Keratinocyte (primary cell): ENCODE measurements at regions not wholly inside any gene's neighbourhood (a gene's known extent, or its start where the extent isn't known, plus 50 kb on each side); places are given as distances from the start of the nearest gene placed in this dataset.

Experiments used
- DNase-seq: peaks from one replicate; pipeline ENCODE4 v3.0.0-alpha.2; 2011; ENCODE audit warnings: low read depth, missing footprints, low spot score
- FAIRE-seq: peaks from 2 replicates; lab custom pipeline; 2011; peaks lifted over from hg19 to GRCh38; lab: Jason Lieb, UNC
- H2AFZ ChIP-seq: 2 replicates; pipeline ENCODE4 v1.6.0; 2012; ENCODE audit warnings: low read length, control low read depth, inconsistent platforms; ENCODE audit not compliant: control insufficient read depth
- H3K27ac ChIP-seq: 2 replicates; pipeline ENCODE4 v1.5.1; 2011; ENCODE audit warnings: low read length; ENCODE audit not compliant: control insufficient read depth, insufficient read depth
- H3K27me3 ChIP-seq: 3 replicates; pipeline ENCODE4 v1.6.0; 2011; ENCODE audit warnings: low read length; ENCODE audit not compliant: control insufficient read depth, insufficient read depth; ENCODE audit errors: extremely low read depth
- H3K36me3 ChIP-seq, 2 experiments: 2 replicates in 1 of 2; 3 replicates in 1 of 2; pipeline ENCODE4 v1.5.1; 2011; ENCODE audit warnings: low read length in 2 of 2, mild to moderate bottlenecking in 1 of 2; ENCODE audit not compliant: control insufficient read depth in 2 of 2, insufficient read depth in 2 of 2; ENCODE audit errors: extremely low read depth in 1 of 2
- H3K4me1 ChIP-seq: 3 replicates; pipeline ENCODE4 v1.5.1; 2011; ENCODE audit warnings: low read length; ENCODE audit not compliant: control insufficient read depth, insufficient read depth; ENCODE audit errors: extremely low read depth
- H3K4me2 ChIP-seq: 3 replicates; pipeline ENCODE4 v1.6.0; 2011; ENCODE audit warnings: low read depth, low read length; ENCODE audit not compliant: control insufficient read depth, insufficient read depth; ENCODE audit errors: extremely low read depth
- H3K4me3 ChIP-seq, 3 experiments: fragments of 200-600 bp in 1 of 3; sonication (generic) in 1 of 3; 2 replicates in 2 of 3; 3 replicates in 1 of 3; pipeline ENCODE4 v1.5.1; 2011 to 2016; ENCODE audit warnings: low read length in 3 of 3, mild to moderate bottlenecking in 3 of 3, control low read depth in 2 of 3, inconsistent platforms in 1 of 3, low read depth in 1 of 3, mixed read lengths in 1 of 3, mixed run types in 1 of 3, moderate library complexity in 1 of 3; ENCODE audit not compliant: control insufficient read depth in 2 of 3, insufficient read depth in 2 of 3; ENCODE audit errors: extremely low read depth in 1 of 3
- H3K79me2 ChIP-seq: 2 replicates; pipeline ENCODE4 v1.6.0; 2012; ENCODE audit warnings: low read length; ENCODE audit not compliant: control insufficient read depth, insufficient read depth
- H3K9ac ChIP-seq: 3 replicates; pipeline ENCODE4 v1.6.0; 2011; ENCODE audit warnings: low read length; ENCODE audit not compliant: control insufficient read depth, insufficient read depth; ENCODE audit errors: extremely low read depth
- H3K9me1 ChIP-seq: 3 replicates; pipeline ENCODE4 v1.6.0; 2011; ENCODE audit warnings: low read length; ENCODE audit not compliant: control insufficient read depth, insufficient read depth; ENCODE audit errors: extremely low read depth
- H3K9me3 ChIP-seq: 2 replicates; pipeline ENCODE4 v1.5.1; 2012; ENCODE audit warnings: low read depth, low read length; ENCODE audit not compliant: control insufficient read depth
- H4K20me1 ChIP-seq: 3 replicates; pipeline ENCODE4 v1.6.0; 2011; ENCODE audit warnings: low read length; ENCODE audit not compliant: control insufficient read depth, insufficient read depth; ENCODE audit errors: extremely low read depth
- EZH2 ChIP-seq: IDR thresholded peaks from one replicate; pipeline ENCODE4 v1.6.1; 2012; ENCODE audit warnings: inconsistent platforms, mild to moderate bottlenecking, low read length, moderate library complexity
- dilution Hi-C: fragments of 300-500 bp; cut with MboI; formaldehyde crosslinking; loops from one replicate; pipeline ENCODE4 v1.7.0; 2020; ENCODE audit warnings: low sequenced_read_pairs; ENCODE audit not compliant: extremely low pct_ligation_motif_present
- TF ChIP-seq, protein P1 (sequence below), 3 experiments: IDR thresholded peaks in 1 of 3; conservative IDR thresholded peaks in 1 of 3; optimal IDR thresholded peaks in 1 of 3; 2 replicates in 2 of 3; 3 replicates in 1 of 3; pipeline versions ENCODE3 to v1.5.1; 2011; ENCODE audit warnings: low read length in 3 of 3, mild to moderate bottlenecking in 3 of 3, moderate library complexity in 2 of 3, control low read depth in 1 of 3, inconsistent platforms in 1 of 3; ENCODE audit not compliant: insufficient read depth in 2 of 3; ENCODE audit errors: extremely low read depth in 1 of 3

DNA sequence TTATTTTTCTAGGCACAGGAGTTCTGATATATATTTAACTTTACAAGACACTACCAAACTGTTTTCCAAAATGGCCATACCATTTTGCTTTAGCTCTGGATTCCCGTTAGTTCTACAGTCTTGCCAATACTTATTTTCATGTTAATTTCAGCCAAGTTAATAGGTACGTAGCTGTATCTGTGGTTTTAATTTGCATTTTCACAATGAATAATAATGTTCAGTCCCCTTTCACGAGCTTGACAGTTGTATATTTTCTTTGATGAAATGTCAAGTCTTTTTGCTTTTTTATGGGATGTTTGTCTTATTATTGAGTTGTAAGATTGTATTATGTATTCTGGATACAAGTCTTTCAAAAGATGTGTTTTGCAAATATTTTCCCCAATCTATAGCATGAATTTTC lies 50.6 kb upstream of the GALNT5 start:
- Histone ChIP-seq H3K27ac (no peak overlapping the region), H4K20me1 (no peaks in the 10 kb centered on the region), H2AFZ (no peak overlapping the region), H3K9ac (no peak overlapping the region), H3K79me2 (no peaks in the 10 kb centered on the region), H3K36me3 (no peaks in the 10 kb centered on the region), H3K4me2 (no peak overlapping the region), H3K4me3 (no peak overlapping the region), H3K27me3 (no peaks in the 10 kb centered on the region), H3K4me1 (no peaks in the 10 kb centered on the region), H3K9me1 (no peaks in the 10 kb centered on the region), H3K9me3 (no peaks in the 10 kb centered on the region)
- dilution Hi-C loops = no loop called here
- FAIRE-seq (no peak), DNase-seq (no peak)
- TF ChIP-seq, protein P1, sequence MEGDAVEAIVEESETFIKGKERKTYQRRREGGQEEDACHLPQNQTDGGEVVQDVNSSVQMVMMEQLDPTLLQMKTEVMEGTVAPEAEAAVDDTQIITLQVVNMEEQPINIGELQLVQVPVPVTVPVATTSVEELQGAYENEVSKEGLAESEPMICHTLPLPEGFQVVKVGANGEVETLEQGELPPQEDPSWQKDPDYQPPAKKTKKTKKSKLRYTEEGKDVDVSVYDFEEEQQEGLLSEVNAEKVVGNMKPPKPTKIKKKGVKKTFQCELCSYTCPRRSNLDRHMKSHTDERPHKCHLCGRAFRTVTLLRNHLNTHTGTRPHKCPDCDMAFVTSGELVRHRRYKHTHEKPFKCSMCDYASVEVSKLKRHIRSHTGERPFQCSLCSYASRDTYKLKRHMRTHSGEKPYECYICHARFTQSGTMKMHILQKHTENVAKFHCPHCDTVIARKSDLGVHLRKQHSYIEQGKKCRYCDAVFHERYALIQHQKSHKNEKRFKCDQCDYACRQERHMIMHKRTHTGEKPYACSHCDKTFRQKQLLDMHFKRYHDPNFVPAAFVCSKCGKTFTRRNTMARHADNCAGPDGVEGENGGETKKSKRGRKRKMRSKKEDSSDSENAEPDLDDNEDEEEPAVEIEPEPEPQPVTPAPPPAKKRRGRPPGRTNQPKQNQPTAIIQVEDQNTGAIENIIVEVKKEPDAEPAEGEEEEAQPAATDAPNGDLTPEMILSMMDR (optimal IDR thresholded peaks at IDR 0.05 in 1 of 3, IDR thresholded peaks at IDR 0.05 in 1 of 3, conservative IDR thresholded peaks at IDR 0.05 in 1 of 3; ENCODE audit: extremely low read depth in 1 of 3, insufficient read depth in 2 of 3, low read length in 3 of 3) = no peak
- TF ChIP-seq EZH2 = no peak
